ENCODE measurements at regions not wholly inside any gene's neighbourhood (a gene's known extent, or its start where the extent isn't known, plus 50 kb on each side); places are given as distances from the start of the nearest gene placed in this dataset.

DNA sequence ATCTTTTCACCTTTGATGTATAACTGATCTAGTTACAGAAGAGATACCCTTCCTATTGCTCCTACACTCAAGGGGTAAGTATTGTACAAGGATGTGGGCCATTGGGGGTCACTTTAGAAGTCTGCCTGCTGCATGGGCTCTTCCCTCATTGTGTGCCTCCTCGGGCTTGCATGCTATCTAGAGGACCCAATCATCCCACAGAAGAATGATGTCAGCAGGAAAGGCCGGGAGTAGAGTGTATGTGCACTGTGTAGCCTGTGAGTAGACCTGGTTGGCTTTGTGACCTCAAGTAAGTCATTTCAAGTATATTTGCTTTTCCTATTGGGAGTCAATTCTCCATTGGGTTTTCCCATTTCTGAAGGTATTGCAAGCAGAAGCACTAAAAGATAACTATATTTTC, 129.5 kb upstream of the TRIB2 start:
- TF ChIP-seq CTCF (IDR thresholded peaks at IDR 0.05): no peak
- Histone ChIP-seq H3K4me1 (no peaks in the 10 kb centered on the region), H3K36me3 (no peaks in the 10 kb centered on the region), H3K27me3 (no peaks in the 10 kb centered on the region), H3K27ac (no peak overlapping the region), H3K4me3 (replicated peaks in 1 of 3) (no peak overlapping the region), H3K9me3 (no peaks in the 10 kb centered on the region)
- 83 to 90% methylated on average over 2 of the region's 2 CpGs for WGBS, 2 donors
- intact Hi-C loops (cut with DNase I): no loop called here
- DNase-seq: no peak

DNA sequence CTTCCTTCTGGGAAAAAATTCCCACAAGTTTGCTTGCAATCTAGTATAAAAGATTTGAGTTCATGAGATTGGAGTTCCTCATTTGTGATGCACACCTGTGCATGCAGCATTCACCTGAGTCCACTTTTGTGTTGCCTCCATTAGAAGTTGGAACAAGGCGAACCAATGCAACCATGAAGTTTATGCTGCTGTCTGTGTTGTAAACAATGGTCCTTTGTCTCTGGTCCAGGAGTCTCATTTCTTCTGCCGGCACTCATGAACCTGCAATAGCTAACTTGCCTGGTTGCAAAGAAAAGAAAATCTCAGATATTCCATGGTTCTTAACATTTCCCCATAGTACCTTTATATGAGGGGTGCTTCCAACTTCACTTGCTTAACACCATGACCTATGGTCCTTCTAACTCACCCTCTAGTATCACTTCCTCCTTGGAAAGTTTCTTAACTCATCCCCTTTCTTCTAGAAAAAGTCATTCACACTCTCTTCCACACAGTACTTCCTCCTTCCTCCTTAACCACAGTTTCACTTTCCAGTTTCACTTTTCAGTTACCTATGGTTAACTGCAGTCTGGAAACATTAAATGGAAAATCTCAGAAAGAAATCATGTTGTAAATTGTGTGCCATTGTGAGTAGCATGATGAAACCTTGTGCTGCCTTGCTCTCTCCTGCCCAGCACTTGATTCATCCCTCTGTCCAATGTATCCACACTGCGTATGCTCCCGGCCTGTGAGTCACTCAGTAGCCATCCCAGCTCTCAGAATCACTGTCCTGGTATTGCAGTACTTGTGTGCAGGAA, 128.8 kb upstream of the TRIB2 start:
- 92 to 95% methylated on average over 4 of the region's 4 CpGs for WGBS, 2 donors
- TF ChIP-seq CTCF (IDR thresholded peaks at IDR 0.05): no peak
- no peak for TF ChIP-seq POLR2A (IDR thresholded peaks at IDR 0.05)
- no peaks in the 10 kb centered on the region for H3K4me1 ChIP-seq

DNA sequence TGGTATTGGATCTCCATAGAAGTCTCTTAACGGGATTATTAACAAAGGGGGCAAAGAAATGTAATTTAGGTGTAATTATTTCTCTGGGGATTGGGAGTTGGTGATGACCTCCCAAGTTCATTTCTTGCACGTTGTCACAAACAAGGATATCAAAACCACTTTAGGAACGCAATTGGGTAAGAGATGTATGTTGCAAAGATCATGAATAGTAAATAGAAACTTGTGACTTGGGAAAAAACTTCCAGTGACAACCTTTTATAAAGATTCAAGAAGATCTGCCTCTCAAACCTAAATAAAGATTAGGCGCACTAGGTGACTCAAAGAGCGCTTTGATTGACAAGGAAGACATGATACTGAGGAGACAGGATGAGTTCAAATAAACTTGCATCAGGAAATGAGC, 127.8 kb upstream of the TRIB2 start:
- Histone ChIP-seq H3K4me3 (replicated peaks in 1 of 3) (no peak overlapping the region), H3K9me3 (no peaks in the 10 kb centered on the region), H3K4me1 (no peaks in the 10 kb centered on the region), H3K27me3 (no peaks in the 10 kb centered on the region), H3K27ac (no peak overlapping the region), H3K36me3 (no peaks in the 10 kb centered on the region)
- 93 to 95% methylated on average over 5 of the region's 5 CpGs for WGBS, 2 donors
- DNase-seq: no peak
- TF ChIP-seq POLR2A (IDR thresholded peaks at IDR 0.05): no peak
- no peak for TF ChIP-seq CTCF (IDR thresholded peaks at IDR 0.05)
- intact Hi-C loops (cut with DNase I): no loop called here

More for the DNA sequence above, 128.8 kb upstream of the TRIB2 start:
- no peaks in the 10 kb centered on the region for H3K27me3 ChIP-seq
- no peak overlapping the region for H3K27ac ChIP-seq
- H3K9me3 ChIP-seq: no peaks in the 10 kb centered on the region
- H3K36me3 ChIP-seq: no peaks in the 10 kb centered on the region
- H3K4me3 ChIP-seq (replicated peaks in 1 of 3): no peak overlapping the region
- no peak for DNase-seq
- intact Hi-C loops (cut with DNase I): no loop called here

DNA sequence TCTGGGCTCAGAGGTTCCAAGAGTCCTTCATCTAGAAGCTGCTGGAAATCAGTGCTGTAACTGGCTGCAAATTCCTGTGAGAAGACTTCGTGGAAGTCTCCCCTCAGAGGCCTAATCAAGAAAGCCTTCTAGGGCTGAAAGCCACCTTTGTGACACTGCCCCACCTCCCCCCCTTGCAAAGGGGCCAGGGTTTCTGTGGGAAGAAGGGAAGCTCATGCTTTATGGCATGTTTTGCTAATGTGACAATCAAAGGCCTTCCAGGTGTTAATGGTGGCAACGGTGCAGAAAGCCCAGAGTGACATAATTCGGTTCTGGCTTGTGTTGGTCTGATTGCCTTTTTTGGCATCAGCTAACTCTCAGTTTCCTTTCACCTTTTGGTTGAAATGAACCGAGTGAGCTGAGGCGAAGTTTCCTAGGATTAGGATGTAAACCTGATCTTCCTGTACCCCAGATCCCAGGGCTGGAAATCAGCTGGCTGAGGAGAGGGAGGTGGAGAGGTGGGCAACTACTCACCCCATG, 126.9 kb upstream of the TRIB2 start:
- WGBS, 2 donors: 80 to 85% methylated on average over 5 of the region's 5 CpGs
- no peaks in the 10 kb centered on the region for H3K27me3 ChIP-seq
- no peak for TF ChIP-seq CTCF (IDR thresholded peaks at IDR 0.05)
- no peak for TF ChIP-seq POLR2A (IDR thresholded peaks at IDR 0.05)
- no peaks in the 10 kb centered on the region for H3K36me3 ChIP-seq
- intact Hi-C loops (cut with DNase I): no loop called here
- H3K4me3 ChIP-seq (replicated peaks in 1 of 3): no peak overlapping the region
- no peak for DNase-seq
- no peak overlapping the region for H3K27ac ChIP-seq
- no peaks in the 10 kb centered on the region for H3K9me3 ChIP-seq
- H3K4me1 ChIP-seq: no peaks in the 10 kb centered on the region

GRCh38 chr2:12592296-12592695, 124.4 kb upstream of the TRIB2 start:
- H3K36me3 ChIP-seq: no peaks in the 10 kb centered on the region
- WGBS, 2 donors: 84 to 85% methylated on average over 3 of the region's 3 CpGs
- H3K4me3 ChIP-seq (replicated peaks in 1 of 3): no peak overlapping the region
- intact Hi-C loops (cut with DNase I): no loop called here
- no peaks in the 10 kb centered on the region for H3K27me3 ChIP-seq
- no peaks in the 10 kb centered on the region for H3K4me1 ChIP-seq
- H3K27ac ChIP-seq: no peak overlapping the region
- no peak for TF ChIP-seq CTCF (IDR thresholded peaks at IDR 0.05)
- no peak for TF ChIP-seq POLR2A (IDR thresholded peaks at IDR 0.05)
- DNase-seq: no peak
- no peaks in the 10 kb centered on the region for H3K9me3 ChIP-seq
